ENCODE measurements at regions not wholly inside any gene's neighbourhood (a gene's known extent, or its start where the extent isn't known, plus 50 kb on each side); places are given as distances from the start of the nearest gene placed in this dataset.

- DNase-seq (ENCODE audit: low read depth) = no peak
Observed at GRCh38 chr2:67709835-67710234, 312.7 kb downstream of the ETAA1 start.

- no peak for DNase-seq (ENCODE audit: low read depth)
Observed at GRCh38 chr2:67712484-67712883, 315.4 kb downstream of the ETAA1 start.

- DNase-seq (ENCODE audit: low read depth) = no peak
Observed at GRCh38 chr2:67713376-67713775, 316.2 kb downstream of the ETAA1 start.

DNA sequence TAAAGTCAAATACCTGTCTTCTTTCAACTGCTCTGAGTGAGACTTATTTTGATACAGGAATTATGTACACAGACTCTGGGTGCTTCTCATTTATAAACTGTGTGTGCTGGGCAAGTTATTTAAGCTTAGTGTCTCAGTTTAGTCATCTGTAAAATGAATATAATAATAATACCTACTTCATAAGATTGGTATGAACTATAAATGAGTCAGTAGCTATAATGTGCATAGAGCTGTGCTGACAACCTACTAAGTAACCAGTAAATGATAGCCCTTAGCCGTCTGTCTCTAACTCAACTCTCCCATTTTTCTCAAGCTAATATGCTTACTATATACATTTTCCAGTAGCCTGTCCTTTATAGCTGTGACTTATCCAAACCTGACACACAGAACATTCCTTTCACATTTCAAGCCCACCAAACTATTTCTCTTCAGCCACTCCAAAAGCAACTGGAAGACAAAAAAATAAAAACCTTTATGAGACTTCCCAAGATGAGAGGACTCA lies 319.8 kb downstream of the ETAA1 start:
- DNase-seq (ENCODE audit: low read depth) = no peak

- no peak for DNase-seq (ENCODE audit: low read depth)
Observed at GRCh38 chr2:67717692-67718091, 320.6 kb downstream of the ETAA1 start.

GRCh38 chr2:67719351-67719750 lies 322.2 kb downstream of the ETAA1 start:
- no peak for DNase-seq (ENCODE audit: low read depth)

GRCh38 chr2:67721516-67721915 lies 324.4 kb downstream of the ETAA1 start:
- DNase-seq (ENCODE audit: low read depth) = no peak

DNA sequence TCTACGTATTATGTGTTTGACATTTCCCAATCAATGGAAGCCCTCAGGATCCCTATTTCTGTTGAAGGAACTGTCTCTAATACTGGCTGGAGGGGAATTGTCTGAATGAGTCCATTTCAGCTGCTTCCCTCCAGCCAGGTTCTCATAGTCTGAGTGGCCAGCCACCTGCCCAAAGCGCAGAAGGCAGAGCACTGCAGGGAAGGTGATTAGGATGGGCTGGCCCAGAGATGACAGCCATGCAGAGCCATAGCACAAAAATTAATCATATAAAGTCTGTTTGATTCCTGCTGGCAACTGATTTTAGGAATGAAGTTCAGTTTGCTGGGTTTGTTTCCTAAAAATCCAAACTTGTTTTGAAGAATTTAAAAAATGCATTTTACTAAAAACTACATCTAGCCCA lies 327.1 kb downstream of the ETAA1 start:
- no peak for DNase-seq (ENCODE audit: low read depth)

DNA sequence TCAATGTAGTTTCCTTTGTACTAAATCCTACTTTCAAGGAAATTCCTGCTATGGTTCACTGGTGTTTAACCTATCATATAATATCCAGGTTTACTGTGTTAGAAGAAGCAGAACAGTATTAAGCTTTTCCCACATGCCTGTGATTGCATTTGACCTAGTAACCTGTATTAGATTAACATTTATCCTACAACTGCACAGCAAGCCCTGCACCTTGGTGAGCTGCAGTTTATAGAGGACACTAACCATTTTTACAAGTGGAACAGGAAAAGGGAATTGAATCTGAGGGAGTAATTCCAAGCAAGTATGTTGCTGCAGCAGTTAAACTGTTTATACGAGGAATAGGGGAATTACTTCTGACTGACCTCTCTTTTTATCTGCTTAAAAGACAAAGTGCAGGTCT lies 328.6 kb downstream of the ETAA1 start:
- DNase-seq (ENCODE audit: low read depth) = no peak

- DNase-seq (ENCODE audit: low read depth) = no peak
Observed at GRCh38 chr2:67726416-67726815, 329.3 kb downstream of the ETAA1 start.

- DNase-seq (ENCODE audit: low read depth) = no peak
Observed at GRCh38 chr2:67727131-67727530, 330.0 kb downstream of the ETAA1 start.

DNA sequence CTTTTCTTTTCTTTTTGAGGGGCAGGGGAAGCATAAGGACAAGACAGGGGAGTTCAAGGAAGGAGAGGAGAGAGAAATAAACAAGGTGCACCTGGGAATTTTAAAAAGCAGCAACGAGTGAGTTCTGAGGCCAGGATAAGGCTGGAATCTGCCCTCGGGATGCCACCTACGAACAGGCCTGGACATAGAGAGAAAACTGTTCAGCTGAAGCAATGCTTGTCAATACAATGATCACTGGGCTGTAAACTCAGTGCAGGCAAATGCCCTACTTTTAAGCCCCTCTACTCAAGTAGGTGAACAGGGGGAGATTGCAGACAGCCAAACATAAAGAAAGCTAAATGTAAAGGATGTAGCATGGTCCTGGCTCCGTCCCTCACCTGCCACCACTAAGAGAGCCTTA lies 330.5 kb downstream of the ETAA1 start:
- no peak for DNase-seq (ENCODE audit: low read depth)

DNA sequence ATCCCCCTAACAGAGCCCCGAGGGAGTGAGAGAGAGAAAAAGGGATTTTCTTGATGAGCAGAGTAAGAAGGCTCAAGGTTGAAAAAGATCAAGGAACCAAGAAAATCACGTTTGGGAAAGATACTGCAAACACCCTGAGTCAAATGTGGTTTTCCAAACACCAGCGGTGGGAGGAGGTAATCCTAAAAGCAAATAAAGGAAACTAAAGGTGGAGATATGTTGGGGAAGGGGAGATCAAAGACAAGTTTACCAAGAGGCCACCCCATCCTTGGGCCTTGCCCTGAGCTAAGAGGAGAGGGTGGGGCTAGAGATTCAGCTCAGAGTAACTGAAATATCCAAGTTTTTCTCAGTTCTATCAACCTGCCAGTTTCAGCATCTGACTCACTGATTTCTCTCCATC lies 332.3 kb downstream of the ETAA1 start:
- no peak for DNase-seq (ENCODE audit: low read depth)

DNA sequence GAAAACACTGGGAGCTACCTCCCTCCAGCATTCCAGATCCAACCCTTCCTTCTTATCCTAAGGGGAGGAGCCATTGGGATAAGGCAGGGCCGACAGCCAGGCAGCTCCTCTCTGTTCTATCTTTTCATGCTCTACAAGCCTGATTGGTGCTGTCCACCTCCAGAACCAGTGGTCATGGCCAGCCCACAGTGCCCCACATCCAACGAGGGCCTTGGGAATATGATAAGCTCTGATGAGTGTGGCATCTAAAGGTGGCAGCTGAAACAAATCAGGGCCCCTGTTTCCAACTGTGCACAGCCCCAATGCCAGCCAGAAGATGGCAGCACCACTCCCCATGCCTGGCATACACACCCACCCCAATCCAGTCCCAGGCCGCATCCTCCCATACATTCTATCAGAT lies 329.3 kb downstream of the C1D start:
- DNase-seq (ENCODE audit: low read depth) = no peak

GRCh38 chr2:67752199-67752598 lies 310.6 kb downstream of the C1D start:
- DNase-seq (ENCODE audit: low read depth) = no peak

GRCh38 chr2:67752969-67753368 lies 309.8 kb downstream of the C1D start:
- DNase-seq (ENCODE audit: low read depth) = peak; percentile 57

DNA sequence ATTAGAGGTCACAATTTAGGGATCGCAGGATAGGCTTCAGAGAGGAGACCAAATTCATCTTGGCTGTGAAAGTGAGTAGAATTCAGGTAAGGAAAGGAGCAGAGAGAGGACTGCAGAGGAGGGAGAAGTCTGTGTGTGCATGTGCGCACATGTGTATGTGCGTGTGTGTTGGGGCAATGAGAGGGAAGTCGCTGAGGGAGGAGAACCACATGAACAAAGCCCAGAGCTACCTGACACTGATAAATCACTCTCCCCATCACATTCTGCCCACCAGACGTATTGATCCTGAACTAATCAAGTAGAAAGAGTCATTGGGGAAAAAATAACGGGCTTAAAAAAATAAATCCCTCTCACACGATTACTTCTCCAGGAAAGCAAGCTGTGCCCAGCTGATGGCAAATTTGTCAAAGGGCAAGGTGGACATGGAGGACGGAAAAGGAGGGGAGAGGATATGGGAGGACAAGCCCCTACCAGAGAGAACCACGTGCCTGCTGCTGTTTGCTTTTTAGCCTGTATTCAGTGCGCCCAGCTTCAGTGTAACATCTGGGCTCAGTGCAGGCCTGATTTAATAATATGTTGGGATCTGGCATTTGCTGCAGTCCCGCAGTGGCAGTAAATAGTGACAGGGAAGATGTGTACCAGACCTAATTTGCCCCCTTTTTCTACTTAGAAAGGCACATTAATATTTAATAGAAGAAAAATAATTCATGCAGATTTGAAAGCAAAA lies 307.5 kb downstream of the C1D start:
- DNase-seq (ENCODE audit: low read depth) = no peak

DNA sequence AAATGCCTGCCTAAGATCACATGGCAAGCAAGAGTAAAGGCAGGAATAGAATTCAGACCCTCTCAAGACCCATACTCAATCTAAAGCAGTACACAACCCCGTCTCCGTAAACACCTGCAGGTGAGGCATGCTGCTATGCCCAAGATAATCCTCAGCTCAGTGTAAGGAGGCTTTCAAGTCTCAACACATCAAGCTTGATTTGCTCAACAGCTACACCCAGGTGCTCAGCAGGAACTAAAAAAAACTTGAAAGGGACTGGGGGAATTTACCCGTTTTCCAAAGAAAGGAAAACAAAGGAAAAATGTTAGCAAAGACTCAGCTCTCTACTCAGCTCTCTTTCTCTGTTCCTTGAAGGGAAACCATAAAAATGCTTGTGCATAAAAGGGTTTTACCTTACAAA lies 301.8 kb downstream of the C1D start:
- DNase-seq (ENCODE audit: low read depth) = no peak

- no peak for DNase-seq (ENCODE audit: low read depth)
Observed at GRCh38 chr2:67771380-67771779, 291.4 kb downstream of the C1D start.

DNA sequence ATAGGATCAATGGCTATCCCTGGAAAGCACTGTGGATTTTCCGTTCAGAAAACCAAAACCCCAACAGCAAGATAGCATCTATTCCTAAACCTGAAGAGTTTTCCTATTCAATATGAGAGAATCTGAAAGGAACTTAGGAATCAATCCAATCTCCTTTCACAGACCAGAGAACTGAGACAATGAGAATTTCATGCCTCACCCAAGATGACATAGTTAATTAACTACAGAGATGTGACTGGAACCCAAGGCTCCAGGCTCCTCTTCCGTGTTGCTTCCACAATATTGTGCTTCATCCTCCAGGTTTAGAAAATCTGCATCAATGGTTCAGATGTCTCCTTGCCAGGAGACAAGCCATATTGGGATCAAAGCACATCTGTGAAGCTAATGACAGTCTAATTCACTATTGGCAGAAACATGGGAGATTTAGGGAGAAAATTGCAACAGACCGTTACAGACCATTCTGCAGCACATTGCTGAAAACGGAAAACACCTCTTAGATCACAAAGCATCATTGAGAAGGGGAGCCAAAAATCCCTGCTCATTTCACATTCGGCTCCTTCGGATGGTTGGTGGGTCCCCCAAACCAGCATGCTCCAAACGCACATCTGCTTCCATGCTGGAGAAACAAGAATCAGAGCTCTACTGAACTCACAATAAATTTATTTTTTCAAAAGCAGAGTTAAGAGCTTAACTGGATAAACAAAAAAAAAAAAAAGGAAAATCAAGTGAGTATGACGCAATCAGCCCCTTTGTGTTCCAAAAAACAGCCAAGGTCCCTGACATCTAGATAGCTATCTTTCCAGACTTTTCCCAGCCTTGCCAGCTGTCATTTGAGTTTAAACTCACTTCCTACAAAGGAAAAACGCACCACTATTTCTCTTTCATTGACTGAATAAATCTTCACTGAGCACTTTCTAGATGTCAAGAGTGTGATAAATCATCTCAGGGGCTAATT lies 290.3 kb downstream of the C1D start:
- DNase-seq (ENCODE audit: low read depth) = no peak

- no peak for DNase-seq (ENCODE audit: low read depth)
Observed at GRCh38 chr2:67773851-67774250, 289.0 kb downstream of the C1D start.

DNA sequence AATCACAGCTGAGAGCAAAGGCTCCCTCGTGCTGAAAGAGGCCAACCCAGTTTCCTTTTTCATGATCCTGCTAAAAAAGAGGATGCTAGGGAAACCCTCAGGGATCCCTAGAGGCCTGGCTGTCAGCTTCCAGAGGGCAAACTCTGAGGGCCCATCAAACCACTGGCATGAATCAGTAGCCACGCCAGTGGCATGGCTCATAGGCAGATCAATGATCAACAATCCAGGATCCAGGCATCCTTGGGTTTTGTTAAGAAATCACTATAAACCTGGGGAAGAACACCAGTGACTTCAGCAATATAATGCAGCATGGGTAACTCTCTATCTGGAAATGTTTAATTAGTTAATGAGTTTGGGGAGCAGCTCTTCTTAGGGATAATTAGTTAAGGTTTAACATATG lies 286.5 kb downstream of the C1D start:
- DNase-seq (ENCODE audit: low read depth) = no peak

- DNase-seq (ENCODE audit: low read depth) = no peak
Observed at GRCh38 chr2:67777010-67777409, 285.8 kb downstream of the C1D start.
